ENCODE measurements at regions not wholly inside any gene's neighbourhood (a gene's known extent, or its start where the extent isn't known, plus 50 kb on each side); places are given as distances from the start of the nearest gene placed in this dataset.

DNA sequence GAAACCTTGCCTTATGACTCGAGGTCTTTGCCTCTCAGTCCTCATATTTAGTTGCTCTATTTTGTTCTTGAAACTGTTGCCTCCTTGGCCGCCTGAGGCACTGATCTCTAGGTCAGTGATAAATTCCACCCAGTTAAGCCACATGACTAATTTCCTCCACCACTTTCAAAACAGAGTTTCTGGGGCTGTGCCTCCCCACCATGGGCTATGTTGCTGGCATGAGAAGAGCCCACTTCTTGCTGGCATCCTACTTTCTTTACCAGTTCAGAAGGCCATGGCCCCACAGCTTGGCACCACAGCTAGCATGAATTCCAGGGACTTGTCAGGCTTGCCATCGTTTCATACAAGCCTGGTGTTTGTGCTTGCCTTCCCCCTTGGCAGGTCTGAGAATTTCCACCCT lies 361.4 kb upstream of the JAG1 start:
- TF ChIP-seq, protein P1, sequence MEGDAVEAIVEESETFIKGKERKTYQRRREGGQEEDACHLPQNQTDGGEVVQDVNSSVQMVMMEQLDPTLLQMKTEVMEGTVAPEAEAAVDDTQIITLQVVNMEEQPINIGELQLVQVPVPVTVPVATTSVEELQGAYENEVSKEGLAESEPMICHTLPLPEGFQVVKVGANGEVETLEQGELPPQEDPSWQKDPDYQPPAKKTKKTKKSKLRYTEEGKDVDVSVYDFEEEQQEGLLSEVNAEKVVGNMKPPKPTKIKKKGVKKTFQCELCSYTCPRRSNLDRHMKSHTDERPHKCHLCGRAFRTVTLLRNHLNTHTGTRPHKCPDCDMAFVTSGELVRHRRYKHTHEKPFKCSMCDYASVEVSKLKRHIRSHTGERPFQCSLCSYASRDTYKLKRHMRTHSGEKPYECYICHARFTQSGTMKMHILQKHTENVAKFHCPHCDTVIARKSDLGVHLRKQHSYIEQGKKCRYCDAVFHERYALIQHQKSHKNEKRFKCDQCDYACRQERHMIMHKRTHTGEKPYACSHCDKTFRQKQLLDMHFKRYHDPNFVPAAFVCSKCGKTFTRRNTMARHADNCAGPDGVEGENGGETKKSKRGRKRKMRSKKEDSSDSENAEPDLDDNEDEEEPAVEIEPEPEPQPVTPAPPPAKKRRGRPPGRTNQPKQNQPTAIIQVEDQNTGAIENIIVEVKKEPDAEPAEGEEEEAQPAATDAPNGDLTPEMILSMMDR (conservative IDR thresholded peaks at IDR 0.05) = no peak
- TF ChIP-seq EZH2 (IDR thresholded peaks at IDR 0.05; ENCODE audit: low read depth) = no peak
